Cardiac fibroblast (primary cell): ENCODE measurements at regions not wholly inside any gene's neighbourhood (a gene's known extent, or its start where the extent isn't known, plus 50 kb on each side); places are given as distances from the start of the nearest gene placed in this dataset.

Source experiments
- DNase-seq, 2 donors: peaks; one replicate each; pipeline versions ENCODE4 v3.0.0 to v3.0.0-alpha.2; 2010; ENCODE audit warnings: low read depth in 2 of 2
- H3K4me3 ChIP-seq, 2 donors: replicated peaks in 1 of 2; 1 replicate in 1 of 2; 2 replicates in 1 of 2; pipeline ENCODE4 v1.5.1; 2011; ENCODE audit warnings: low read depth in 2 of 2, low read length in 2 of 2, mild to moderate bottlenecking in 2 of 2, moderate library complexity in 1 of 2
- TF ChIP-seq, protein P1 (sequence below): IDR thresholded peaks from one replicate; pipeline ENCODE4 v1.5.1; 2011; ENCODE audit warnings: low read depth, mild to moderate bottlenecking, low read length, inconsistent platforms

DNA sequence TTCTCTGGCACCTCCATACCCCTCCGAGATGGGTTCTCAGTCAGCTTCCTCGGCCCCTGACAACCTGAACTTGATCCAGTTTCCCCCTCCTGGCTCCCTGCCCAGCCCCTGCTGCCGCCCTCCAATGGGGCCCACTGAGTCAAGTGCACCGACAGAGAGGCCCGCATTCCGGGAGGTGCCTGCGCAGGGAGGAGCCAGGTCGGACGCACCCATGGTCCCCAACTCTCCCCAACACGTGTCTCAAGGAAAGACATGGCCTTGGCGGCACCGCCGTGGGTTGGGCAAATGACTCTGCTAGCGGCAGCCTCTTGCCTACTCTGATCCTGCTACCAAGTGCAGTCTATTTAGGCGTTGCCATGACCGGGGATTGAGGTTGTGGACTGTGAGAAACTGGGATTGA lies 275.3 kb downstream of the SNX13 start:
- no peak for DNase-seq
- no peak overlapping the region for H3K4me3 ChIP-seq
- TF ChIP-seq, protein P1, sequence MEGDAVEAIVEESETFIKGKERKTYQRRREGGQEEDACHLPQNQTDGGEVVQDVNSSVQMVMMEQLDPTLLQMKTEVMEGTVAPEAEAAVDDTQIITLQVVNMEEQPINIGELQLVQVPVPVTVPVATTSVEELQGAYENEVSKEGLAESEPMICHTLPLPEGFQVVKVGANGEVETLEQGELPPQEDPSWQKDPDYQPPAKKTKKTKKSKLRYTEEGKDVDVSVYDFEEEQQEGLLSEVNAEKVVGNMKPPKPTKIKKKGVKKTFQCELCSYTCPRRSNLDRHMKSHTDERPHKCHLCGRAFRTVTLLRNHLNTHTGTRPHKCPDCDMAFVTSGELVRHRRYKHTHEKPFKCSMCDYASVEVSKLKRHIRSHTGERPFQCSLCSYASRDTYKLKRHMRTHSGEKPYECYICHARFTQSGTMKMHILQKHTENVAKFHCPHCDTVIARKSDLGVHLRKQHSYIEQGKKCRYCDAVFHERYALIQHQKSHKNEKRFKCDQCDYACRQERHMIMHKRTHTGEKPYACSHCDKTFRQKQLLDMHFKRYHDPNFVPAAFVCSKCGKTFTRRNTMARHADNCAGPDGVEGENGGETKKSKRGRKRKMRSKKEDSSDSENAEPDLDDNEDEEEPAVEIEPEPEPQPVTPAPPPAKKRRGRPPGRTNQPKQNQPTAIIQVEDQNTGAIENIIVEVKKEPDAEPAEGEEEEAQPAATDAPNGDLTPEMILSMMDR = no peak

- DNase-seq = no peak
- TF ChIP-seq, protein P1 = no peak
- H3K4me3 ChIP-seq = no peak overlapping the region
These were observed 272.2 kb downstream of the SNX13 start for GRCh38 chr7:17668122-17668521.

DNA sequence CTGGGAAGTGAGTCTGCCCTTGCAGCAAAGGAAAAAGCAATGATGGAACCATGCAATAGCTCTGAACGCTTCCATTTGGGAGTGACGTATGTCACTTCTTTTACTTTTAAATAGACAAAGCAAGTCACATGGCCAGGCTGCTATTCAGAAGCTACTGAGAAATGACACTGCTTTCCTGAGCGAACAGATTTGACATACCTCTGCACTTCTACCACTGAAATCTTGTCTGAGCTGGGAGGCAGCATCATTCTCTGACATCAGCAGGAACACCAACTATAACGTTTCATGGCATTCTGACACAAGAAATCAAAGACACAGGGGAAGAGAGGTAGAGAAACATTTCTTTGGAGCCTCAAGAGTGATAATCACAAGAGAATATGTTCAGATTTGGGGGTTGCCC lies 271.1 kb downstream of the SNX13 start:
- DNase-seq = no peak
- TF ChIP-seq, protein P1 = no peak
- H3K4me3 ChIP-seq = no peak overlapping the region

GRCh38 chr7:17671956-17672355 lies 268.3 kb downstream of the SNX13 start:
- H3K4me3 ChIP-seq = no peak overlapping the region
- DNase-seq = peak in 1 of 2 donors; percentile 67
- TF ChIP-seq, protein P1 = no peak

DNA sequence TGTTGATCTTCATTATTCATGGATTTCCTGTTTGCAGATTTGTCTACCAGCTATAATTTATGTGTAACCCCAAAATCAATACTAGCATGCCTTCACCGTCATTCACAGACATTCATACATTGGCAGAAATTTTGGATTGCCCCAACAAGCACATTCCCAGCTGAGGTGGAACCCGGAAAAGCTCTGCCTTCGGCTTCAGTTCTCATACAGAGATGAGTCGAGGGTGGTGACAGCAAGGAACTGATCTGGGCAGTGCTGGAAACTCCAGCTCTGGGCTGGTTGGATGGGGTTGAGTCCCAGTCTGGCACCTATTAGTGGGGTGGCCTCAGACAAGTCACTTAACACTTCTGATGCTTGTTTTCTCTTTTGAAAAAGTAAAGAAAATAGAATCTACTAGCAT lies 267.5 kb downstream of the SNX13 start:
- no peak for DNase-seq
- no peak overlapping the region for H3K4me3 ChIP-seq
- TF ChIP-seq, protein P1 = no peak

DNA sequence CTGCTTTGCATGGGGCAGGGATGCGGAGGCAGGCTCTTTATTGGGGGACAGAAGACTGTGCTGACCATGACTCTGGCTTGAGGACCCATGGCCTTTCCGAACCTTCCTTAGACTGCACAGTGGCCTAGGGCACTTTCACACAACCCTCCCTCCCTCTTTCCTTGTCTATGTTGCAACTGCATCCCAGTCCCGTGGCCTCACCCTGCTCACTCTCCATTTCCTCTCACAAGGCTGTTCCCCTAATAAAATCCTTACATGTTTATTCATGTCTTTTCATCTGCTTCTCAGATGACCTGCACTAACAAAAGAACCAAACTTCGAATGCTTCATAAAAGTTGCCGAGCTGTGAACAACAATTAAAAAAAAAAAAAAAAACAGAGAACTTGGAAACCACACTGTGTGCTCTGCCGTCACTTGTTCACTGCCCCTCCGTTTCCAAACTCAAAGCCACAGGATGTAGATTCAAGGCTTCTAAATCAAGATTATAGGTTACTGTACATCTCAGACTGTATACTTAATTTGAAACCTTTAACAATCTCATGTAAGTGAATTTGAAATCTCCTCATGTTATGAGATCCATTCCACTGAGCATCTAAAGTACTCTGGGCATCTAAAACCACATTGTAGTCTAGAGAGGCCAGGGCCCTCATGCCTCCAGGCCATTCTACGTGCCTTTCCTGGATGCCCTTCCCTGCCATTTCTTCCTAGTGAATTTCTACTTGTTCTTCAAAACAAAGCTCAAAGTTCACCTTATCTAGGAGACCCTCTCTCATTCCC lies 265.9 kb downstream of the SNX13 start:
- TF ChIP-seq, protein P1 = no peak
- no peak overlapping the region for H3K4me3 ChIP-seq
- DNase-seq = no peak

- no peak overlapping the region for H3K4me3 ChIP-seq
- TF ChIP-seq, protein P1 = no peak
- DNase-seq = no peak
These were observed 265.2 kb downstream of the SNX13 start for GRCh38 chr7:17674943-17675608.
